Chondrocyte (in vitro differentiated cells): ENCODE measurements at regions not wholly inside any gene's neighbourhood (a gene's known extent, or its start where the extent isn't known, plus 50 kb on each side); places are given as distances from the start of the nearest gene placed in this dataset.

Experiments used
- DNase-seq: peaks from one replicate; pipeline ENCODE4 v3.0.0; 2021; ENCODE audit warnings: mixed read lengths, low spot score
- H3K27ac Mint-ChIP-seq: one replicate; pipeline ENCODE4 v1.8.0; 2021; ENCODE audit warnings: mild to moderate bottlenecking, moderate library complexity, mixed read lengths; ENCODE audit not compliant: unreplicated experiment
- H3K27me3 Mint-ChIP-seq: 2 replicates; pipeline ENCODE4 v1.8.0; 2021; ENCODE audit warnings: low read depth, mixed read lengths
- H3K36me3 Mint-ChIP-seq: 2 replicates; pipeline ENCODE4 v1.8.0; 2021; ENCODE audit warnings: low read depth, mixed read lengths
- H3K4me1 Mint-ChIP-seq: 2 replicates; pipeline ENCODE4 v1.8.0; 2021; ENCODE audit warnings: low read depth, mild to moderate bottlenecking, mixed read lengths
- H3K4me3 Mint-ChIP-seq: one replicate; pipeline ENCODE4 v1.8.0; 2021; ENCODE audit warnings: mild to moderate bottlenecking, moderate library complexity, mixed read lengths; ENCODE audit not compliant: unreplicated experiment
- H3K9me3 Mint-ChIP-seq: 2 replicates; pipeline ENCODE4 v1.8.0; 2021; ENCODE audit warnings: low read depth, mixed read lengths
- TF ChIP-seq, protein P1 (sequence below): fragments of 200-600 bp; sonication (generic); IDR thresholded peaks from 2 replicates; pipeline ENCODE4 v1.5.0; 2021; ENCODE audit warnings: antibody characterized with exemption, mild to moderate bottlenecking, moderate library complexity

DNA sequence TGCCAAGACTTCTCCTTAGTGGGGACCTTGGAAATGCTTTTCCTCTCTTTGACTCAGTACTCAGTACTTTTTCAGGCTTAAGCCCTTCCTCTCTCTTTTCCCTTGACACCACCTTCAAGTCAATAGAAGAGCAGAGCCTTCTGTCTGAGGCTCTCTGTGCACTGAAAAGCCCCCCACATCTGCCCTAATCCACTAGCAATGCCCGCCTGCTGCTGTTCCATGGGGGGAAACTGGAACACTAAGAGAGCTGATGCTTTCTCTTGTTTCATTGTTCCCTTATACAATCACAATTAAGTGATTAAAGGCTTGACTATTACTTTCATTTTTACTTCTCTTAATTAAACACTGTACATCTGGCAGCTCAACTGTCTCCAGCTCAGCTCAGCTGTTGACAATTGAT is 254.5 kb downstream of the SLITRK6 start:
- Mint-ChIP-seq H3K36me3 (no peaks in the 10 kb centered on the region), H3K9me3 (peaks cover 17% of the 10 kb centered on the region), H3K4me1 (peaks cover 5% of the 10 kb centered on the region), H3K27me3 (no peaks in the 10 kb centered on the region), H3K4me3 (no peak overlapping the region), H3K27ac (no peak overlapping the region)
- TF ChIP-seq, protein P1, sequence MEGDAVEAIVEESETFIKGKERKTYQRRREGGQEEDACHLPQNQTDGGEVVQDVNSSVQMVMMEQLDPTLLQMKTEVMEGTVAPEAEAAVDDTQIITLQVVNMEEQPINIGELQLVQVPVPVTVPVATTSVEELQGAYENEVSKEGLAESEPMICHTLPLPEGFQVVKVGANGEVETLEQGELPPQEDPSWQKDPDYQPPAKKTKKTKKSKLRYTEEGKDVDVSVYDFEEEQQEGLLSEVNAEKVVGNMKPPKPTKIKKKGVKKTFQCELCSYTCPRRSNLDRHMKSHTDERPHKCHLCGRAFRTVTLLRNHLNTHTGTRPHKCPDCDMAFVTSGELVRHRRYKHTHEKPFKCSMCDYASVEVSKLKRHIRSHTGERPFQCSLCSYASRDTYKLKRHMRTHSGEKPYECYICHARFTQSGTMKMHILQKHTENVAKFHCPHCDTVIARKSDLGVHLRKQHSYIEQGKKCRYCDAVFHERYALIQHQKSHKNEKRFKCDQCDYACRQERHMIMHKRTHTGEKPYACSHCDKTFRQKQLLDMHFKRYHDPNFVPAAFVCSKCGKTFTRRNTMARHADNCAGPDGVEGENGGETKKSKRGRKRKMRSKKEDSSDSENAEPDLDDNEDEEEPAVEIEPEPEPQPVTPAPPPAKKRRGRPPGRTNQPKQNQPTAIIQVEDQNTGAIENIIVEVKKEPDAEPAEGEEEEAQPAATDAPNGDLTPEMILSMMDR: no peak
- no peak for DNase-seq

DNA sequence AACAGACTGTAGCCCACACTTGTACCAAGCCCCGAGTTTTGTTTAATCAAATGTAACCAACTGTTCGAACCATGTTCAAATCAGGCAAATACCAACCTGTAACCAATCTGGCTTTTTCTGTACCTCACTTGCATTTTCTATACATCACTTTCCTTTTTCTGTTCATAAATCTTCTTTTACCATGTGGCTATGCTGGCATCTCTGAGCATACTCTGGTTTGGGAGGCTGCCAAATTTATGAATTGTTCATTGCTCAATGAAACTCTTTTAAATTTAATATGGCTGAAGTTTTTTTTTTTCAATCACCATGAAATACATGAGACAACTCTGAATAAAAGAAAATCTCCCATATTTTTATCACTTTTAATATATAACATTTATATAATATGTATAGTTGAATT is 256.1 kb downstream of the SLITRK6 start:
- peaks cover 5% of the 10 kb centered on the region for H3K4me1 Mint-ChIP-seq
- TF ChIP-seq, protein P1: no peak
- H3K36me3 Mint-ChIP-seq: no peaks in the 10 kb centered on the region
- H3K4me3 Mint-ChIP-seq: no peak overlapping the region
- peaks cover 4% of the 10 kb centered on the region for H3K9me3 Mint-ChIP-seq
- DNase-seq: no peak
- no peak overlapping the region for H3K27ac Mint-ChIP-seq
- no peaks in the 10 kb centered on the region for H3K27me3 Mint-ChIP-seq

DNA sequence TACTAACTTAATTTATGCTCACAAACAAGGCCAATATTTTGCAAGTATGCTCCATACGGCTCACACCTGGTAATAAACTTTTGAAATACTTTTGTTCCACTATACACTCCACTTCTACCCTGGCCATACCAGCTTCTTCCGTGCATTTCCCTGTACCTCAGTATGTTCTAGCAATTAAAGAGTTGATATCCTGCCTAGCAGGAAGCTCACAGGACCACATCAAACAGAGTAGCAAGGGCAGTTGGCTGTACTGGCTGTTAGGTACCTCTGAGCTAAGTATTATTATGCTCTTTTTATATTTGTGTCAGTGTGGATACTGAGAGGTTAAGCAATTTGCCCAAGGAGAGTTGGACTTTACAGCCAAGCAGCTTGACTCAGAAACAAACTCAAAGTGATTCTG is 257.7 kb downstream of the SLITRK6 start:
- no peaks in the 10 kb centered on the region for H3K27me3 Mint-ChIP-seq
- DNase-seq: no peak
- H3K4me3 Mint-ChIP-seq: no peak overlapping the region
- TF ChIP-seq, protein P1: no peak
- H3K4me1 Mint-ChIP-seq: peaks cover 17% of the 10 kb centered on the region
- H3K9me3 Mint-ChIP-seq: peaks cover 4% of the 10 kb centered on the region
- H3K27ac Mint-ChIP-seq: no peak overlapping the region
- no peaks in the 10 kb centered on the region for H3K36me3 Mint-ChIP-seq

- no peaks in the 10 kb centered on the region for H3K27me3 Mint-ChIP-seq
- TF ChIP-seq, protein P1: no peak
- no peak overlapping the region for H3K27ac Mint-ChIP-seq
- H3K4me1 Mint-ChIP-seq: peaks cover 17% of the 10 kb centered on the region
- no peak overlapping the region for H3K4me3 Mint-ChIP-seq
- H3K36me3 Mint-ChIP-seq: no peaks in the 10 kb centered on the region
- DNase-seq: no peak
- H3K9me3 Mint-ChIP-seq: no peaks in the 10 kb centered on the region
Measured at GRCh38 chr13:85538957-85539356, 260.3 kb downstream of the SLITRK6 start.

- TF ChIP-seq, protein P1: no peak
- no peaks in the 10 kb centered on the region for H3K27me3 Mint-ChIP-seq
- DNase-seq: no peak
- H3K27ac Mint-ChIP-seq: no peak overlapping the region
- H3K9me3 Mint-ChIP-seq: no peaks in the 10 kb centered on the region
- no peak overlapping the region for H3K4me3 Mint-ChIP-seq
- H3K4me1 Mint-ChIP-seq: peaks cover 12% of the 10 kb centered on the region
- H3K36me3 Mint-ChIP-seq: no peaks in the 10 kb centered on the region
Measured at GRCh38 chr13:85537601-85538000, 261.6 kb downstream of the SLITRK6 start.
